ENCODE measurements at regions not wholly inside any gene's neighbourhood (a gene's known extent, or its start where the extent isn't known, plus 50 kb on each side); places are given as distances from the start of the nearest gene placed in this dataset.

- Histone ChIP-seq H3K4me2 (no peak overlapping the region), H3K4me1 (no peaks in the 10 kb centered on the region), H3K9me3 (no peaks in the 10 kb centered on the region), H3K4me3 (no peak overlapping the region), H3K27me3 (no peaks in the 10 kb centered on the region), H3K27ac (no peak overlapping the region), H3K36me3 (no peaks in the 10 kb centered on the region), H3K9ac (no peak overlapping the region), H4K20me1 (no peaks in the 10 kb centered on the region)
- TF ChIP-seq Cebpa-rat (IDR thresholded peaks at IDR 0.05), result no peak
Measured at GRCh38 chr12:30874455-30875321, 51.9 kb upstream of the TSPAN11 start.

GRCh38 chr12:30870491-30871265 is 55.9 kb upstream of the TSPAN11 start:
- Histone ChIP-seq H3K4me3 (no peak overlapping the region), H3K9ac (no peak overlapping the region)

GRCh38 chr12:30867415-30867814 is 59.1 kb upstream of the TSPAN11 start:
- no peak for TF ChIP-seq Cebpa-rat (IDR thresholded peaks at IDR 0.05)
- H3K27me3 ChIP-seq, result no peaks in the 10 kb centered on the region
- H3K4me2 ChIP-seq, result no peak overlapping the region
- H3K36me3 ChIP-seq, result no peaks in the 10 kb centered on the region
- peaks cover 30% of the 10 kb centered on the region for H3K9me3 ChIP-seq
- no peaks in the 10 kb centered on the region for H3K4me1 ChIP-seq
- H3K4me3 ChIP-seq, result no peak overlapping the region
- H4K20me1 ChIP-seq, result no peaks in the 10 kb centered on the region
- H3K27ac ChIP-seq, result no peak overlapping the region
- no peak overlapping the region for H3K9ac ChIP-seq

More at GRCh38 chr12:30870491-30871265, 55.9 kb upstream of the TSPAN11 start:
- no peaks in the 10 kb centered on the region for H3K36me3 ChIP-seq
- H3K4me2 ChIP-seq, result no peak overlapping the region
- peaks cover 22% of the 10 kb centered on the region for H3K9me3 ChIP-seq
- no peak overlapping the region for H3K27ac ChIP-seq
- no peaks in the 10 kb centered on the region for H3K4me1 ChIP-seq
- no peaks in the 10 kb centered on the region for H4K20me1 ChIP-seq
- no peak for TF ChIP-seq Cebpa-rat (IDR thresholded peaks at IDR 0.05)
- H3K27me3 ChIP-seq, result no peaks in the 10 kb centered on the region

- Histone ChIP-seq H4K20me1 (no peaks in the 10 kb centered on the region), H3K9me3 (peaks cover 30% of the 10 kb centered on the region), H3K4me1 (no peaks in the 10 kb centered on the region), H3K36me3 (no peaks in the 10 kb centered on the region), H3K4me3 (no peak overlapping the region), H3K27ac (no peak overlapping the region), H3K9ac (no peak overlapping the region), H3K4me2 (no peak overlapping the region), H3K27me3 (no peaks in the 10 kb centered on the region)
- TF ChIP-seq Cebpa-rat (IDR thresholded peaks at IDR 0.05), result no peak
Measured at GRCh38 chr12:30866256-30866655, 60.3 kb upstream of the TSPAN11 start.

- Histone ChIP-seq H3K9me3 (peaks cover 23% of the 10 kb centered on the region), H4K20me1 (no peaks in the 10 kb centered on the region), H3K4me3 (no peak overlapping the region), H3K27me3 (no peaks in the 10 kb centered on the region), H3K36me3 (no peaks in the 10 kb centered on the region), H3K27ac (no peak overlapping the region), H3K4me1 (no peaks in the 10 kb centered on the region), H3K9ac (no peak overlapping the region), H3K4me2 (no peak overlapping the region)
- no peak for TF ChIP-seq Cebpa-rat (IDR thresholded peaks at IDR 0.05)
Measured at GRCh38 chr12:30863839-30864238, 62.7 kb upstream of the TSPAN11 start.

- Histone ChIP-seq H3K36me3 (no peaks in the 10 kb centered on the region), H4K20me1 (no peaks in the 10 kb centered on the region), H3K4me2 (no peak overlapping the region), H3K27me3 (no peaks in the 10 kb centered on the region), H3K4me3 (no peak overlapping the region), H3K27ac (no peak overlapping the region), H3K4me1 (no peaks in the 10 kb centered on the region), H3K9ac (no peak overlapping the region), H3K9me3 (peaks cover 21% of the 10 kb centered on the region)
- TF ChIP-seq Cebpa-rat (IDR thresholded peaks at IDR 0.05), result no peak
Measured at GRCh38 chr12:30862486-30862885, 64.1 kb upstream of the TSPAN11 start.

- no peak overlapping the region for H3K4me3 ChIP-seq
- no peaks in the 10 kb centered on the region for H3K27me3 ChIP-seq
- no peak overlapping the region for H3K4me2 ChIP-seq
- TF ChIP-seq Cebpa-rat (IDR thresholded peaks at IDR 0.05), result no peak
- no peaks in the 10 kb centered on the region for H4K20me1 ChIP-seq
- H3K36me3 ChIP-seq, result no peaks in the 10 kb centered on the region
- no peak overlapping the region for H3K27ac ChIP-seq
- no peak overlapping the region for H3K9ac ChIP-seq
- no peaks in the 10 kb centered on the region for H3K9me3 ChIP-seq
- no peaks in the 10 kb centered on the region for H3K4me1 ChIP-seq
Measured at GRCh38 chr12:30859226-30859625, 67.3 kb upstream of the TSPAN11 start.

GRCh38 chr12:30858471-30858870 is 68.1 kb upstream of the TSPAN11 start:
- Histone ChIP-seq H3K4me2 (no peak overlapping the region), H3K27me3 (no peaks in the 10 kb centered on the region), H3K27ac (no peak overlapping the region), H3K9me3 (no peaks in the 10 kb centered on the region), H4K20me1 (no peaks in the 10 kb centered on the region), H3K4me1 (no peaks in the 10 kb centered on the region), H3K9ac (no peak overlapping the region), H3K36me3 (no peaks in the 10 kb centered on the region), H3K4me3 (no peak overlapping the region)
- TF ChIP-seq Cebpa-rat (IDR thresholded peaks at IDR 0.05), result no peak

GRCh38 chr12:30853561-30854133 is 72.9 kb upstream of the TSPAN11 start:
- Histone ChIP-seq H3K27ac (no peak overlapping the region), H3K27me3 (no peaks in the 10 kb centered on the region), H4K20me1 (no peaks in the 10 kb centered on the region), H3K9ac (no peak overlapping the region), H3K36me3 (no peaks in the 10 kb centered on the region), H3K9me3 (no peaks in the 10 kb centered on the region), H3K4me1 (peaks cover 12% of the 10 kb centered on the region; the same call in 1 of the 2 replicates), H3K4me3 (no peak overlapping the region), H3K4me2 (no peak overlapping the region)
- no peak for TF ChIP-seq Cebpa-rat (IDR thresholded peaks at IDR 0.05)

GRCh38 chr12:30850684-30851083 is 75.9 kb upstream of the TSPAN11 start:
- peak overlapping the region; percentile 57; the same call in 1 of the 2 replicates for H3K9ac ChIP-seq
- H3K9me3 ChIP-seq, result no peaks in the 10 kb centered on the region
- peaks cover 12% of the 10 kb centered on the region; the same call in 1 of the 2 replicates for H3K4me1 ChIP-seq
- TF ChIP-seq Cebpa-rat (IDR thresholded peaks at IDR 0.05), result no peak
- H3K4me3 ChIP-seq, result no peak overlapping the region; the same call in 1 of the 2 replicates
- no peaks in the 10 kb centered on the region for H4K20me1 ChIP-seq
- H3K4me2 ChIP-seq, result peak overlapping the region; percentile 83
- H3K27ac ChIP-seq, result no peak overlapping the region
- no peaks in the 10 kb centered on the region for H3K27me3 ChIP-seq
- no peaks in the 10 kb centered on the region for H3K36me3 ChIP-seq
